Right ventricle myocardium inferior (tissue), 1 donor: ENCODE measurements at regions not wholly inside any gene's neighbourhood (a gene's known extent, or its start where the extent isn't known, plus 50 kb on each side); places are given as distances from the start of the nearest gene placed in this dataset.

Source experiments
- ATAC-seq: fragments of 200-7000 bp; cut with Tn5 transposase; one replicate; pipeline ENCODE4 v1.9.1; 2020; ENCODE audit warnings: mild to moderate bottlenecking, moderate library complexity
- DNase-seq: peaks from one replicate; pipeline ENCODE4 v3.0.0; 2021; ENCODE audit errors: missing footprints
- intact Hi-C: fragments of 100-400 bp; cut with DNase I; formaldehyde crosslinking; loops from one replicate; pipeline ENCODE4 v1.11.0; 2022
- donor health status: DM: no; HTN: yes; CAD: no; lungs with severe emphysema.

DNA sequence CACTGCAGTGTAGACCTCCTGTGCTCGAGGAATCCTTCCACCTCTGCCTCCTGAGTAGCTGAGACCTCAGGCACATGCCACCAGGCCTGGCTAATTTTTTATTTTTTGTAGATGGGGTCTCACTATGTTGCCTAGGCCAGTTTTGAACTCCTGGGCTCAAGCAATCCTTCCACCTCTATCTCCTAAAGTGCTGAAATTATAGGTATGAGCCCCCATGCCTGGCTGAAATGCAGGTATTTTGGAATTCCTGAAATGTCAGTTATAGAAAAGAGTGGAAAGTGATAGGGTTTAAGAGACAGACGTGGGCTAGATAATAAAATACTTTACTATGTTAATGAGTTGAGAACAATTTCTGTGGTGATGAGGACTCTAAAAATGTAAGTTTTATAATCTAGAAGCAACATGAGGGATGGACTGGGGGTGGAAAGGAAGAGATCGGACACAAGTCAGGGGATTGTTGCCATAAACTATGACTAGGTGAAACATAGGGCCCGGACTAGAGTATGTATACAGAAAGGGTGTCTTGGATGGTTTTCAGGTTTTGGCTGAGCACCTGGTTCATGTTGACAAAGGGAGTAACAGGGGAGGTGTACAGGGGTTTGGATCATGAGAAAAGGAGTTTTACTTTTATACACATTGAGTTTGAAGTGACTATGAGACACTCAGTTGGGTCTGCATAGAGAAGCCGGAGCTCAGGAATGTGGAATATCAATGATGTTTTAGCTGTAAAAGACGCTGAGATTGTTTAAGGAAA lies 165.6 kb upstream of the STARD13 start:
- DNase-seq (no peak), ATAC-seq (no peak)
- intact Hi-C loops = no loop called here

DNA sequence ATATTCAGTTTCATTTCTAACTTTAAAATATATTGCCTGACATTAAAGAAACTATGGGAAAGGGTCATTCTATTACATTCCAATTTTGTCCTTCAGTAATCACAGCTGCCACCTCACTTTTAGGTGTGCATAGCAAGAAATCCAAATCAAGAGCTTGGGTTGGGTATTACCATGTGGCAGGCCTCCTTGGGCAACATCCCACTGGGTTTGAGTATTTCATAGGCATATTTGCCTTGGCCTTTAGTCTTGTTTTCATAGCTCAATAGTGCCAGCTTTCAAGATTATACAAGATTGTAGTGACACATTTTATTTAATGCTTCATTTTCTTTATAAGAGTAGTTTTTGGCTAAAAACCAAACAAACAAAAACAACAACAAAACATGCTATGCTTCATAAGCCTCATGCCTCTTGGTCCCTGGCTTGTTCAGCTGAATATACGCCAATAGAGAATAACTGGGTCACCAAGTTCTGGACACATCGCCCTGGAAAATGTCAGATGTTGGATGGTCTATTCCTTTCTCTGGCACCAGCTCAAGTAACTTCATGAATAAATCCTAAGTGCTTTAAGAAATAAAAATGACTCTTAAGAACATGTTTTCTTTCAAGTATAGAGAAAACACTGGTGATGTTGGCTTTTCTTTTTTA lies 167.4 kb upstream of the STARD13 start:
- intact Hi-C loops = no loop called here
- no peak for DNase-seq
- peak; percentile 85 for ATAC-seq

DNA sequence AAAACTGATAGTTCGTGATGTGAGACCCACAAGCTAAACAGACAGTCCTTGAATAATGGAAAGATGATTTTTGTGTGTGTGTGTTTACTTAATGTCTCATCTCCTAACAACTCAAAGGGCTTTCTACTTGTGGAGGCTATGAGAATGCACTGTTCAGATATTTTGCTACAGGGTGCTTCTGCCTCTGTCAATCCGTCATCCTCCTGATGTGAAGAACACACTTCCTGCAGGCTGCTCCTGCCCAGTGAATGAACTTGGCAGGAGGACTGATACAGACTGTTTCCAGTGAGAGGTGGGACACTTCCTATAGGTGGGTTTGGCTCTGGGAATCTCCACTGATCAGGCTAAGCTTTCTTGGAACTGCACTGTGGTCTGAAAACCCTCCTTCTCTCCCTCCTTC lies 168.4 kb upstream of the STARD13 start:
- ATAC-seq (no peak), DNase-seq (no peak)
- intact Hi-C loops = no loop called here

DNA sequence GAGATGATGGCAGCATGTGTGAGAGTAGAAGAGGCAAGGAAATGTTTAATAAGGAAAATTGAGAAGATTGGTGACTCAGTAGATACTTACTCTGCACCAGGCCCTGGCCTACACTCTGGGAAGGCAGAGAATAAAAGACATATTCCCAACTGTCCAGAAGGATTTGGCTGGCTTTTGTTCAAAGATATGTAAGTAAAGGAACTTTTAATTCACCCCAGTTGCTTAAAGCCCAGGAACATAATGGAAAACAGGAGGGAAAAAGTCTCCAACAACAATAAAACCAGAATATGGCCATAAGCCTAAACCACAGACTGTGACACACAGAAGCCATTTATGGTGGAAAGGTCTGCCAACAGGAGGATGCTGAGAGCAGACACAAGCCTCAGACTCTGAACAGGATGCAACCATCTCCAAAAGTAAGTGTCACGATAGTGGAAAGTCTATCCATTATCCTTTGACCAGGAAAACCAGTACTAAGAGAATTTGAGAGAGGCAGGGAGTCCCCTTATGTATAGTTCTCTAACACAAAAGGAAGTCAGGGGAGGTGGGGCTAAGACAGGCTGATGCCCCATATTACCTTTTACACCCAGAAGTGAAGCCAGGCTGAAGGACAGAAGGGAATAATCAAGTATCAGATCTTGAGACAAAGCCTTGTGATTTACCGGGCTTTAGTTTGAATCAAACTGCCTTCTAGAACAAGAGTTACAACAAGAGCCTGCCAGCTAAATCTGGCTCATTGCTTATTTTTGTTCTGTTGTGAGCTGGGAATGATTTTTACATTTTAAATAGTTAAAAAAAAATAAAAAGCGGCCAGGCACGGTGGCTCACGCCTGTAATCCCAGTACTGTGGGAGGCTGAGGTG lies 169.5 kb upstream of the STARD13 start:
- intact Hi-C loops = no loop called here
- no peak for DNase-seq
- peak; percentile 24 for ATAC-seq

DNA sequence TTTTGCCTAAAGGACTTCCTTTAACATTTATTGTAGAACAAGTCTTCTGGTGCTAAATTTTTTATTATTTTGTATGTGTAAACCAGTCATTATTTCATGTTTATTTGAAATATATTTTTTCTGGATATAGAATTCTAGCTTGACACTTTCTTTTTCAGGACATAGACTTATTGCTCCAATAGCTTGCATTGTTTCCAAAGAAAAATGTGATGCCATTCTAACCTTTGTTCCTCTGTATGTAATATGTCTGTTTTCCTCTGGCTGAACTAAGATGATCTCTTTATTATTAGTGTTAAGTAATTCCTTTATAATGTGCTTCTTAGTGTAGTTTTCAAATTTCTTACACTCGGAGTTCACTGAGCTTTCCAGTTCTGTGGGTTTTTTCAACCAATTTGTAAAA lies 174.1 kb upstream of the STARD13 start:
- DNase-seq = no peak

DNA sequence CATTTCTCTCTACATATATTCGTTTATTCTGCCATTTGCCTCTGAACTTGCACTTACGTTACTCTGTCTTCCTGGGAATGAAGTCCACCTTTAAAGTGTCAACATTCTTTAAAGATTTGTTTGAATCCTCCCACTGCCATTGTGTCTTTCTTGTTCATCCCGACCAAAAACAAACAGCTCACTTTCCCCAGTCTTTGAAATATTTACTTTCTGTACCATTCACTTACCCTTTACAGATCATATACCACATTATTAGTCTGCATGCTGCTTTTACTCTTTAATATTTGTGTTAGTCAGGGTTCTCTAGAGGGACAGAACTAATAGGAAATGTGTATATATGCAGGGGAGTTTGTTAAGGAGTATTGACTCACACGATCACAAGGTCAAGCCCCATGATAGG lies 176.6 kb upstream of the STARD13 start:
- ATAC-seq (no peak), DNase-seq (no peak)
- intact Hi-C loops = no loop called here

More for the DNA sequence above, 174.1 kb upstream of the STARD13 start:
- intact Hi-C loops = no loop called here
- no peak for ATAC-seq

DNA sequence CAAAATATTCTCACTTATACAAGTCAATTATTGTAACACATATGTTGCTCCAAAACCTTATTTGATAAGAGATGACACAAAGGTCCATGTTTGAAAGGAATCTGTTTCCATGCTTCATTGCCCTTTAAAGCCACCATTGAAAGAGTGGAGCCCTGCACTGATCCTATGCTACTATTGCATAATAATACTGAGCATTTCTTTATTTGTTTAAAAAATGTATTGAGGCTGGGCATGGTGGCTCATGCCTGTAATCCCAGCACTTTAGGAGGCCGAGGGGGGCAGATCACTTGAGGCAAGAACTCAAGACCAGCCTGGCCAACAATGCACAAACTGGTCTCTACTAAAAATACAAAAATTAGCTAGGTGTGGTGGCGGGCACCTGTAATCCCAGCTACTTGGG lies 178.8 kb upstream of the STARD13 start:
- intact Hi-C loops = no loop called here
- no peak for DNase-seq
- ATAC-seq = no peak

DNA sequence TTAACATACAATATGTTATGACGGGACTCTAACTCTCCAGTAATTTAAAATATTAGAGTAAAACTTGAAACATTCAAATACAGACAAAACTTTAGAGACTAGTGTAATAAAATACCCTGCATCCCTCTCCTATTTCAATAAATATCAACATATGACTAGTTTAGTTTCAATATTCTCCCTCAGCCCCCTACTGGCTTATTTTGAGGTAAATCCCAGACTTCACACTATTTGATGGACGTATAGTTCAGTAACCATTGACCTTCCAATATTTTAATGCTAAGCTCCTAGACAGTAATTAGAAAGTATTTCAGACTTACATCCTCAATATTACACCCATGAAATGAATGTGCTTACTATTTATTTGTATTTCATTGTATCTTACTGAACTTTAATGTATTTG lies 180.7 kb upstream of the STARD13 start:
- DNase-seq (no peak), ATAC-seq (no peak)
- intact Hi-C loops = no loop called here

DNA sequence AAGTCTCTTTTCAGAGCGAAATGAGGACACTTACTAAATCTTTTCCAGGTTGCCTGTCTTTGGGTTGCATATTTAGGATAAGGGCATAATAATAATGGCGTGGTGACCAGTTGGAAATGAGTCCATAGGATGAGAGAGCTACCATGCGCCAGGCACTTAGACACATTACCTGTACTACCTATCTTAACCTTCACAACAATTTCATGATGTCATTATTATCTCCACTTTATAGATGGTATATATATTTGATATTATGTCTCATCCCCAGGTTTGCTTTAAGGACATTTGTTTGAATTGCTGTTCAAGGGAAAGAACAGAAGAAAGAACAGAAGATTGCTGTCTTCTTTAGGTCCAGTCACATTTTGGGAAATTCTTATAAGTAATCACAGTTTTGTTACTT lies 182.0 kb upstream of the STARD13 start:
- intact Hi-C loops = no loop called here
- ATAC-seq (no peak), DNase-seq (no peak)

DNA sequence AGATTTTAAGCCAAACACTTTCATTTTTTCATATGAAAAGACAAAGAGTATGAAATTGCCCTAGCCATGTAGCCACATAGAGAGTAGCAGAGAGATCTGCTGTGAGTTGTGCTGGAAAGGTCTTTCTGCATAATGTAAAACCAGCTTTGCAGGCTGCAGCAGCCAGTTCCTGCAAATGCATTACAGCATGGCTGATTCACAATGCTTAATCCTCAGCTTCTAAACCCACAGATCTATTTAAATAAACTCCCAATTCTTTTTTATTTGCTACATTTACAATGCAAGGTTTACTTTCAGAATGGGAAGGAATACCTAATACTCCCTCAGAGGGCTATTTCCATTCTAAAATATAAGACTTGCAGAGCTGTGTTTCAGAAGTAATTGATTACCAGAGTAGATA lies 185.6 kb upstream of the STARD13 start:
- intact Hi-C loops = no loop called here
- DNase-seq (no peak), ATAC-seq (no peak)

DNA sequence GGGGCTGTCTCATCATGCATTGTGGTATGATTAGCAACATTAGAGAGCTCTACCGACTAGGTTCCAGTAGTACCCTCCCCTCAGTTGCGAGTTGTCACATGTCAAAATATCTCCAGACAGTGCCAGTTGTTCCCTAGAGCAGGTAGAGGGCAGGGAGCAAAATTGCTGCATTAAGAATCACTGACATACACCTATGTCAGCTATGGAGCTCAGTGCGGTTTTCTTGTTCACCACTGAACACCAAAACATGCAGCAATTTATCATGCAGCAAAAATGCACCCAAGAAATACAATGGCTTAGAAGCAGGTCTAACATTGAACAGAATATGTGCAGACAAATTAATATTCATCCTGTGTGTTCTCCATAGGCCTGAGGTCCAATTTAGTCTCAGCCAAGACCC lies 186.9 kb upstream of the STARD13 start:
- intact Hi-C loops = no loop called here
- ATAC-seq = no peak
- DNase-seq = no peak

DNA sequence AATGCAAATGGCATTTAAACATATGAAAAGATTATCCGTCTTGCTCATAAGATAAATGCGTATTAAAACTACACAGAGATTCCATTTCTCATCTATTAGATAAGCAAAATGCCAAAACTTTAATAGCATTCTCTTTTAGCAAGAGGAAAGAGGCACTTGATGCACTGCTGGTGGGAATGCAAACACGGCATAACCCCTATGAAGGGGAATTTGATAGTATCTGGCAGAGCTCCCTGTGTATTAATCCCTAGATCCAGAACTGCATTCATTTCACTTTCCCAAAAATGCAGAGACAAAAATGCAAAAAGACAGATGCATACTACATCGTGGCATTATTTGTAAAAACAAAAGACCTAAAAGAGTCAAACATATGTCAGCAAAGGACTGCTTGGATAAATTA lies 193.6 kb upstream of the STARD13 start:
- ATAC-seq = no peak
- no peak for DNase-seq
- intact Hi-C loops = no loop called here

DNA sequence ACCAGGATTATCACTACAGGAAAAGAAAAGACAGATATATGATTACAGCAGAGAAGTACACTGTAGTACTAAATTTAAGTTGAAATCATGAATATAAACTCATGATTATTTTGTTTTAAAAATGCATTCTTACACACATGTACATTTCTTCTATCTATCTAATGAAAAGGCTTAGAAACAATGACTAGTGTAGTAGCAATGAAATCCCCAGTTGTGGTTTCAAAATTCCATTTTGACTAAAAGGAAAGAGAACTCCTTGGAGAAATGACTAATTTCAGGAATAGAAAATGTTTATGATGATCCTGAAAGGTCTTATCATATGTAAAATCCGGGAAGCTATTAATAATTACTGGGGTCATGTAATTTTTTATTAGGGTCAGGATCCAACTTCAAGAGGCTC lies 195.0 kb upstream of the STARD13 start:
- intact Hi-C loops = no loop called here
- no peak for ATAC-seq
- DNase-seq = no peak

DNA sequence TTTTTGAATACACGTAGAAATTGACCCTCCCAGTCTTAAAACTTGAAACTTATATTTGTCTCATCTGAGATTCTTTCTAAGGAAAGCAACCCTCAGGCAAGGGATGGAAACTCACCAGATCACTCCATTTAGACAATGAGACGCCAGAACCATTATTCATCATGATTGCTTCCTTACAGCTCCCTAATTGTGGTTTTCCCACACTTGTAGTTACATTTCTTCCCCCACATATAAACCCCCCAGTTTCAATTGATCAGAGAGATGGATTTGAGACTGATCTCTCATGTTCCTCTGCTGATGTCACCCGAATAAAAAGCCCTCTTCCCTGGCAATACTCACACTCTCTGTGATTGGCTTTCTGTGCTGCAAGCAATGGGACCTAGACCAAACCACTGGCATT lies 197.9 kb upstream of the STARD13 start:
- DNase-seq (no peak), ATAC-seq (no peak)
- intact Hi-C loops = no loop called here

DNA sequence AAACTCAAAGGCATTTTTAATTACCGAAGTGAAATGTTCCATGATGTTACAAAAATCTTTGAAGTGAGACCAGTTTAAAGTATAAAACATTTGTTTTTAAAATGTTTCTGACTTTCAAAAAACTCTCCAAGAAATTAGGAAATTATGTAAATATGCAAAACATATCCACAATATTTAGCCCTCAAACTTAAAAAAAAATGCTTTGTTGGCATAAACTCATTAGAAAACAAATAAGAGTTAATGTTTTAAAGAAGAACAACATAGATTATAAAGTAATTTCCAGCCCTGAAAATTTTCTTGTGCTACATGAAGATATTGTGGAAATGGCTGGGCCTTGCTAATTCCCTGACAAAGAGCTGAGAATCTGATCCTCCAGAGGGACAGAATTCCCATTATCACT lies 199.7 kb upstream of the STARD13 start:
- DNase-seq = no peak
- no peak for ATAC-seq
- intact Hi-C loops = no loop called here

DNA sequence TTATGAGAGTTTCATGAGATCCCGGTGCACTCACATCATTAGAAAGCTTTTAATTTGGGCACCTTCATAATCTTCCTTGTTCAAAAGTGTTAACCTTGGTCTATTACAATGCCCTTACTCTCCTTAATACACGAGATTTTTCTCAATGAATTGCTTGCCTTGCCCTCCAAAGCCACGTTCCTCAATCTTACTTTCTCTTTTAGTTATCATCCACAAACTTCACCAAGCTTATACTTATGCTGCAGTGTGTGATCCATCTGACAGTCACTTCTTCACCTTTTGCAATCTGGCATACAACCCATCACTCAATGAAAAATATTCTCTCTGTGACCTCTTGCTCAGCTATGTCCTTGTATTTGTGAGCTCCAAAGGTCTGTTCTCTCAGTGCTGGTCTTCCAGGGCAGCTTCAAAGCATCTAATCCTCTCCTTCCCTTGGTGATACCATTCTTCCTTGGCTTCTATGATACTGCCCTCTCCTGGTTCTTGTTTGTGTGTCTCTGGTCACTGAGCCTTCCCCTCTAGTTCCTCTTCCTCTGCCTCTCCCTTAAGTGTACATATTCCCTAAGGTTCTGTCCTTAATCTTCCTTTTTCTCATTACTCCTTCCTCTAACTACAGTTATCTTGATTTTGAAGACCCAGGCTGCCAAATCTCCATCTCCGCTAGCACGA lies 202.2 kb upstream of the STARD13 start:
- no peak for DNase-seq
- peak; percentile 92 for ATAC-seq
- intact Hi-C loops = no loop called here

DNA sequence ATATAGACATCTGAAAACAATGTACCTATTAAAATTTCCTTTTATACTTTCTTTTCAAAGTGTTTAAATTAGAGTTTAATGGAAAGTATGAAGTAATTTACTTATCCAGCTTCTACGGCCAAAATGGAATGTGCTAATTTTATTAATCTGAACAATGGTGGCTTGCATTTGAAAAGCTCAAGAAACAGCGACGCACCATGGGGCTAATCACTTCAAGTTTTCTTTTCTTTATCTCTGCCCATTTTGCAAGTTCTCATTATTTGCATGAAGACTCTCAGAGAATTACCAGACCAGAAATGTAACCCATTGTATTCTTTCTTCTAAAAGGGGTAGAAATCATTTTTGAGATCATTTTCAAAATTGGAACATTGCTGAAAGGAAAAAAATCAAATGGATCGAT lies 204.0 kb upstream of the STARD13 start:
- intact Hi-C loops = no loop called here
- no peak for DNase-seq
- ATAC-seq = no peak

DNA sequence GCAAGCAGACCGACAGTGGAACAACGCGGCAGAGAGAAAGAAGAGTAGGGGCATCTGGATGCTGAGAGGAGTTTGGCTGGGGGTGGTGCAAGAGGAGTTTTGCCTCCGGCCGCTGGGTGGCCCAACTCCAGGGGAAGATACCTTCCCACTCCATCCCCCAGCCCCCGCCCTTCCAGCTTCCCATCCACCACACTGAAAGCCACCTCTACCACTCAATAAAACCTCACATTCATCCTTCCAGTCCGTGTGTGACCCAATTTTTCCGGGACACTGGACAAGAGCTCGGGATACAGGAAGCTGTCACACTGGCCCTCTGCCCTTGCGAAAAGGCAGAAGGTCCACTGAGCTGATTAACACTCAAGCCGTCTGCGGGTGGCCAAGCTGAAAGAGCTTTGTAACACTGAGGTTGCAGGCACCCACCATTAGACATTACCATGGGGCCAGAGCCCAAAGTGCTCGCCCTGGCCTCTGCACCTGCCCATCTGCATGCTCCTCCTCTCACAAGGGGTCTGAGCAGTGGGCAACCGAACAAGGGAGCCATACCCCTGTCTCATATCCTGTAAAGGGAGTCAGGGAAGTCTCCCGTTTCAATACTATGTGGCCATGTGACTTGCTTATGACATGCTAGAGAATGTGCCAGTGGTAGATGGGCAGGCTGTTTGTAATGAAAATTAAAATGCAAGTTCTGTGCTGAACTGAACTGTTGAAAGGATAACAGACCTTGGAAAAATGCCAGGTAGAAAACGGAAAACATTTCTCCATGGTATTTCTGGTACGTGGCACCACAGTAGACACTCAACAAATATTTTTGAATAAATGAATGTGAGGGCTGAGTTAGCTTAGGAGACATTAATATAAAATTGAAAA lies 205.1 kb upstream of the STARD13 start:
- intact Hi-C loops = loop anchor here (5.0 kb wide), 1 partner anchor 138 kb away; no protein-coding TSS in a partner anchor
- ATAC-seq (no peak), DNase-seq (no peak)
